GM21737 (cell line): ENCODE measurements at regions not wholly inside any gene's neighbourhood (a gene's known extent, or its start where the extent isn't known, plus 50 kb on each side); places are given as distances from the start of the nearest gene placed in this dataset.

Experiments
- ATAC-seq: cut with Tn5 transposase; IDR thresholded peaks from one replicate; pipeline ENCODE4 v1.9.1; 2021; ENCODE audit warnings: mild to moderate bottlenecking, moderate library complexity; ENCODE audit not compliant: unreplicated experiment

GRCh38 chr13:88526853-88527215 lies 855.7 kb downstream of the SLITRK5 start:
- no peak for ATAC-seq

- no peak for ATAC-seq
Observed at GRCh38 chr13:88541994-88542393, 870.8 kb downstream of the SLITRK5 start.

- ATAC-seq: no peak
Observed at GRCh38 chr13:88544836-88545235, 873.7 kb downstream of the SLITRK5 start.

- no peak for ATAC-seq
Observed at GRCh38 chr13:88552966-88553365, 881.8 kb downstream of the SLITRK5 start.

GRCh38 chr13:88565566-88565965 lies 894.4 kb downstream of the SLITRK5 start:
- ATAC-seq: no peak

GRCh38 chr13:88585861-88586260 lies 914.7 kb downstream of the SLITRK5 start:
- no peak for ATAC-seq

GRCh38 chr13:88586263-88586662 lies 915.1 kb downstream of the SLITRK5 start:
- no peak for ATAC-seq

GRCh38 chr13:88590574-88590973 lies 919.4 kb downstream of the SLITRK5 start:
- ATAC-seq: no peak

GRCh38 chr13:88592105-88592504 lies 920.9 kb downstream of the SLITRK5 start:
- no peak for ATAC-seq

- no peak for ATAC-seq
Observed at GRCh38 chr13:88601949-88602348, 930.8 kb downstream of the SLITRK5 start.

GRCh38 chr13:88602786-88603777 lies 931.9 kb downstream of the SLITRK5 start:
- ATAC-seq: no peak

- ATAC-seq: no peak
Observed at GRCh38 chr13:88617176-88617575, 946.0 kb downstream of the SLITRK5 start.

- no peak for ATAC-seq
Observed at GRCh38 chr13:88622362-88622973, 951.3 kb downstream of the SLITRK5 start.

- ATAC-seq: no peak
Observed at GRCh38 chr13:88623150-88623549, 952.0 kb downstream of the SLITRK5 start.

GRCh38 chr13:88627071-88627470 lies 955.9 kb downstream of the SLITRK5 start:
- ATAC-seq: no peak

- ATAC-seq: no peak
Observed at GRCh38 chr13:88628882-88629281, 957.7 kb downstream of the SLITRK5 start.

- ATAC-seq: no peak
Observed at GRCh38 chr13:88637935-88638334, 966.8 kb downstream of the SLITRK5 start.

- ATAC-seq: no peak
Observed at GRCh38 chr13:88643233-88643632, 972.1 kb downstream of the SLITRK5 start.

- no peak for ATAC-seq
Observed at GRCh38 chr13:88648598-88649373, 977.6 kb downstream of the SLITRK5 start.

- ATAC-seq: no peak
Observed at GRCh38 chr13:88649855-88650254, 978.7 kb downstream of the SLITRK5 start.

- no peak for ATAC-seq
Observed at GRCh38 chr13:88651531-88651930, 980.4 kb downstream of the SLITRK5 start.
